Mesenteric fat pad (tissue), 1 donor: ENCODE measurements at regions not wholly inside any gene's neighbourhood (a gene's known extent, or its start where the extent isn't known, plus 50 kb on each side); places are given as distances from the start of the nearest gene placed in this dataset.
"Not testable (repeated sequence)": the region's sequence is repeated elsewhere in the genome, so short reads cannot be mapped to it uniquely, and the experiment has no call there.

Experiments used
- DNase-seq: peaks from one replicate; pipeline ENCODE4 v3.0.0-alpha.2; 2020; ENCODE audit warnings: low spot score
- donor health status: DM: yes; HTN: yes; CAD: no.

DNA sequence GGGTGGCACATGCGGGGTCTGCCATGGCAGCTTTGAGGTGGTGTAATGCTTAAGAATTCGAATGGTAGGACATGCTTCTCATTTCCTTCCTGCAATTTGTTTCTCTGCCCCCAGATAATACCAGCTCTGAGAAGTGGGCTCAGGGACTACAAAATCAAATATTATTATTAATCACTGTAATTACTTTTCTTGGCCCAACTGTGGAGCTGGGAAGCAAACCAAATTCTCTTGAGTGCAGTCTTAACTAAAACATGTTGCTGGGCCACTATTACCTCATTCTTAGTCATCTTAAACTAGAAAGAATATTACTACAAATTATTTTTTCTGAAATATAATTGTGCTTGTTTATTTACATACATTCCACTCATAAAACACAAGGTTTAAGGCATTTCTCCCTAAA lies 566.7 kb upstream of the NRP1 start:
- no peak for DNase-seq

DNA sequence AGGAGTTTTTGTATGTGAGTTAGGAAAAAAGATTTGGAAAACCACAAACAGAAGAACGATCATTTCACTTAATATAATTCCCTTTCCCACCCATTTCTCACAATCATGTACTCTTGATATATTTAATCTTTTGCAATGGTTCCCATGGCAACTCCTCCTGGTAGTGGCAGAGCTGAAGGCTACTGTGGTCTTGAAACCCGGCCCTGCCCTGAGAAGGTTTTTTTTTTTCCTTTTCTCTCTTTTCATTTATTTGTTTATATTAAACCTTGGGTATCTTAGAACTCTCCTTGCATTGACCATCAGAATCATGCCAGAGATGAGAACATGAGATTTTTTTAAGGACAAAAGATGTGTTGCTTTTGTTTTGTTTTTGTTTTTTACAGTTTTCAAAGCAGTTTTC lies 566.1 kb upstream of the NRP1 start:
- no peak for DNase-seq

DNA sequence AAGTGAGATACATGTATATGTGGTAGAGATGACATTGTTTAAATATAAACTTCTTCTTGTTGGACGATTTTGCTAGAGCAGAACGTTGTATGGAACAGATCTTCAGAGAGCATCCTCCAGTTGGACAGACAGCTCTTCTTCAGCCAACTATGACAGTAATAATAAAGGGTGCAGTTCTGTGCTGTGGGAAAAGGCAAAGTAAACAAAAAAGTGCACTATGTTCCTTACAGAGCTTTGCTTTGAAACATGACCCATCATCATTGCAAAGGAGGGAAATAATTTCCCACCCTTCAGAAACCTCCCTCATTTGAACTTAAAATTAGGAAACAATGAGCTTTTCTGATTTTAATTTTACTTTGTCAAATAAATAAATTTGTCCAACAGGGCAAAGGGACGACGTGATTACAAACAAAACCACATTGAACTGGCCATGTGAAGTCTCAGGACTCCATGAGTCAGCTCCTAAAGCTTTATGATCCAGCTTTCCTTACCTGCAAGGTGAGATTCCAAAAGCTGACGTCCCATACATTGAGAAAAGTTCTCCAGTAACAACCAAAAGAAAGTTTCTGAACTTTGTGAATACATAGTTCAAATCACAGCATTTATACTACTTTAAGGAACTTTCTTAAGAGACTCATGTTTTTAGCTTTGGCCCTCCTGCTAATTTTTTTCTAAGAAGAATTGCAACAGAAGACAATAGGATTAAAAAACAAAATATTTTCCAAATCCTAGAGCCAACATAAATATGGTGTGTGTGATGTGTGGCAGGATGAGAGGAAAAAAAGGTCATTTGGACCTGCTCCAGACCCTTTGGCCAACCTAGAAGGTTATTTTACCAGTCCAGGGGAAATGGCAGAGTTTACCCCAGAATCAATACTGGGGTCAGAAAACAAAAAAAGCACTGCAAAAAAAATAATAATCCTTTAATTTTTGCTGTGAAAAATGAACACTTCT lies 565.4 kb upstream of the NRP1 start:
- no peak for DNase-seq

DNA sequence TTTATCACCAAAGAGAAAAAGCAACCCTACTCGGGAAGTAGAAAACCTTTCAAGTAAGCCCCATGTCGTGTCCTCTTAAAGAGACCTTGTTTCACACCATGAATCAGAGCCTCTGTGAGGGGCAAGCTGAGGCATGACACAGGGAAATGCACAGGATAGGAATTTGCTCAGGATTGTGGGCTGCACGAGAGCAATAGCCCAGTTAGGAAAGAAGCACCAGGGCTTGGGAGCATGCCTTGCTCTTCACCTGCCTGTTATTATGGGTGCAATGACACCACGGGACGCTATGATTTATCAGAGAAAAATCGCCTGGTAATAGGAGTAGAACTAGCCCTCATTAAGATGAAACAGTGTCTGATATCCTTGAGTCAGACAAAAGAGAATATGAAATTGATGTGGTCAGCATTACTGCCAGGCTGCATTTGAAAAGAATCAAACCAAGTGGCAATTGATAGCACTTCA lies 562.9 kb upstream of the NRP1 start:
- no peak for DNase-seq

DNA sequence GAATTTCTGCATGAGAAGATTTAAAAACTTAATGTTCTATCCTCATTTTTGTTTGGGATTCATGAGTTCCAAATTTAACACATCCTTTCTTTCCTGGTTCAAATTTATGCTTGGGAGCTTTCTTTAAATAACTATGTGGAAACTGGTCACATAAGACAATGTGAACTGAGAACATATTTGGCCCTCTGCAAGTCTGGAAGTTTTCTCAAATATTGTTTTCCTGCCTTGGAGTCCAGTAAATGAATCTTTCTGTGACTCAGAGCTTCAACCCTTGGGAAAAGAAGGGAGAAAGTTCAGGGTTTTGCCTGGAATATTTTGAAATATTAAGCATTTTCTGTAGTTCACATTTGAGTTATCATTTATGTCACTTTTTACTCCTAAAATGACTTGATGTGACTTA lies 559.0 kb upstream of the NRP1 start:
- DNase-seq, result no peak

DNA sequence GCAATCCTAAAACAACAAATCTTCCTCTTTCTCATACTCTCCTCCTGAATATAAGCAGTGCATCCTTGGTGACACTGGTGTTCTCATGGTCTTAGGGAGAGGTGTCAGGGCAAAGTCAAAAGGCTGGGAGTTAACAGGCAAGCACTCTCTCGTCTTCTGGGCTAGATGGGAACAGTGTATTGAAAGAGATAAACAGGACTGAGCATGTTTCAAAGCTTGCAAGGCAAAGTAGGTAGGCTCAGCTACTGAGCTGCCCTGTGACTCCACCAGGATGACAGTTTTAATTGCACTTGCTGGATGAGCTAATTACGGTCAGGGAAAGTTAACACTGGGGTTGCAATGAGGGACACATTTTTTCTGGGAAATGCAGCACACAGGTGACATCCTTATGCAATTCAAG lies 554.9 kb upstream of the NRP1 start:
- no peak for DNase-seq

DNA sequence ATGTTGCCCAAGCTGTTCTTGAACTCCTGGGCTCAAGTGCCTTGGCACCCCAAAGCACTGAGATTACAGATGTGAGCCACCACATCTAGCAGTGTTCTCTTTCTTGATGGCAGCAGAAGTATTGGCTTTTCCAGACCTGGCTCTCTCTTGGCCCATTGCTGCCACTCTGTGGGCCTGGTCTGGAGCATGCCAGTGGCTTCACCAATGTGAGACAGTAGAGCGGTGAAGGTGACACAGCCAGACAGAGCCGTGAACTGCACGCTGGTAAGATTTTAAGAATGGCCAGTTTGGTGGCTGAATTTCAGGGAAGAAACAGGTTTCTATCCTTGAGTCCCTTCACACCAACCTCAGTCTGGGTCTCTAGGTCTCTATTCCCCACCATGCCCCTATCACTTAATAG lies 552.7 kb upstream of the NRP1 start:
- no peak for DNase-seq

DNA sequence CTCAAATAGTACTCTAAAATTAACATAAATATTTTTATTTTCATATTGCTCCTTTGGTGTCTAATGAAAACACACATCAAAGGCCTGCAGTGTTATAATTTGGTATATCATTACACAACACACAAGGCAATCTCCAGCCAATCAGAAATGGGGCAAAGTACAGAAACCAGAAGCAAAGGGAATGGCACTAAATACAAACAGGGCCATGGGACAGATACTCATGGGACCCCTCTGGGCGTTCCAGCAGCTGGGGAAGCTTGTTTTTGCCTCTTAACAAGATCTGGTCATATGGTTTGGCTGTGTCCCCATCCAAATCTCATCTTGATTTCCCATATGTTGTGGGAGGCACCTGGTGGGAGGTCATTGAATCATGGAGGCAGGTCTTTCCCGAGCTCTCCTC lies 551.8 kb upstream of the NRP1 start:
- no peak for DNase-seq

DNA sequence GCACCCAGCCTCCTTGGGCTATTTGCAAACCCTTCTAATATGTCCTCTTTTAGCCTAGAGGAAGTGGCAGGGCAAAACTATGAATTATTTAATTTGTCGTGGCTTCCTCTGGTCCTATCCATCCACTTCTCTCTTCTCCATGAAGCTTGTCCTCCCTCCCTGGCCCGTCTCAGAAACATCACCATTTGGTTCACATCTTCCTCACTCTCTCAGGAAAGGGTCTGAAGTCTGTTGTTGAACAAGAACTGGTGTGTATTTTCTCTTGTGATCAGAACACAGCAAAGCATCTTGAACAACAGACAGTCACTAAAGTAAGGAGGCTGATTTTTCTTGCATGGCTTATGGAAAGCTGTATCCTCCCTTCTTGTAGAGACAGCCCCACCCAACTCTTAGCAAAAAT lies 550.1 kb upstream of the NRP1 start:
- no peak for DNase-seq

DNA sequence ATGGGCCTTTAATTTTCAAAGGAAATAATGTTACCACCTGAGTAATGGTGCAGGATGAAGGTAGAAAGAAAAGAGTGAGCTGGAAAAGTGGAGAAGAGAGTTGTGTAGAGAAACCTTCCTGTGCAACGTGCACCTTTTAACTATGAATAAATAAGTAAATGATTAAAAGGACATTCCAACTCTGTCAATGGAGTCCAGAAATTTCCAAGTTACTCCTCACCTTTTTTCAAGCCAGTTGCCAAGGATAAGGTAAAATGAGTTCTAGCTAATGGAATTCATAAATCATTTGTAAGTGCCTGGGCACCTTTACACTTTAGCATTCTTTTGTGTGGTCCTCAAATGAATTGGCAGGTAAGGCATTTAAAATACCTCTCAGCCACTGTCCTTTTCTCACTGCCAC lies 549.4 kb upstream of the NRP1 start:
- no peak for DNase-seq

DNA sequence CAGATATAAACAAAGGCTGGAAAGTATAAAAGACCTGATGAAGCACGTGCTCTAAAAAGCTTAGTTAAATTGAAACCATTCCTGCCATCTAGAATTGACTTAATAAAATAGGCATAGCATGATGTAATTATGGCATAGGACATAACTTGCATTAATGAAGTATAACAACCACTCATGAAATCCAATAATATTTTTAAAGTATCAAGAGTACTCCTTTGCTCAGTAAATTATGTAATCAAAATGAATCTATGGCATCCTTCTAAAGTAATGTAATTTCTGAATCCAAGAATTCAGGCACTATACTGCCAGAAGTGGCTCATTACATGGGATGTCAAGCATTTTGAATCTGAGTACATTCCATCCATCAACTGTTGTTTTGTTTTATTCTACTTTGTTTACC lies 548.5 kb upstream of the NRP1 start:
- DNase-seq, result no peak

DNA sequence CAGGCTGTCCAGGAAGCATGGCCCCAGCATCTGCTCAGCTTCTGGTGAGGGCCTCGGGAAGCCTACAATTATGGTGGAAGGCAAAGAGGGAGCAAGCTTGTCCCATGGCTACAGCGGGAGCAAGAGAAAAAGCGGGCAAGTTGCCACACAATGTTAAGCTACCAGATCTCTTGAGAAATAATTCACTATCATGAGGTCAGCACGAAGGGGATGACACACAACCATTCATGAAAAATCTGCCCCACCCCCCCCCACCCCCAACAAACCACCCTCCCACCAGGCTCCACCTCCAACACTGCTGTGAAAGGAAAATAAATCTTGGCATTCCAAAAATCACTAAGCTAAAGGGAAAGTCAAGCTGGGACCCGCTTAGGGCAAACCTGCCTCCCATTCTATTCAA lies 545.8 kb upstream of the NRP1 start:
- no peak for DNase-seq

DNA sequence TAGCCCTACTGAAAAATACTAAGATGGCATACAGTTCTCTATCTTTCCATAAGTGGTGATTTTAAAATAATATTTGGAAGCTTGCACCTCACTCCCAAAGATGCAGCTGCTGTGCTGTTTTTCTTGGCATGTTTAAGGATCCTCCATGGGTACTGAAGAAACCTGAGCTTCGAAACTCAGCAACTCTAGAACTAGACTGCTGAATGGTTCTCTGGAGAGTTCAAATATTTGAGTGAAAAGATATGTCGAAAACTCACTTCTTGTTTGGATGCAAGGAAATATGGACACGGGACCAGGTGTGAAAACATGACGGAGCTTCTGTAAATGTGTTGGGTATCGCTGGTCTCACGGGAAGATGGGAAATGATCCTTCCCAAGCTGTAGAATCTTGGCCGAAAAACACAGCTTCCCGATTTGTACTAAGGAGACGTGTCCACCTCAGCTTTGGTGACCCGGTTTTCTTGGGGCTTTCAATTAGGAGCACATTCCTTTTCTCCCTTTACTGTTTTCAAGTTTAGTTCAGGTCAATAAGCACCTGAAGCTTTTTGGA lies 543.8 kb upstream of the NRP1 start:
- no peak for DNase-seq

DNA sequence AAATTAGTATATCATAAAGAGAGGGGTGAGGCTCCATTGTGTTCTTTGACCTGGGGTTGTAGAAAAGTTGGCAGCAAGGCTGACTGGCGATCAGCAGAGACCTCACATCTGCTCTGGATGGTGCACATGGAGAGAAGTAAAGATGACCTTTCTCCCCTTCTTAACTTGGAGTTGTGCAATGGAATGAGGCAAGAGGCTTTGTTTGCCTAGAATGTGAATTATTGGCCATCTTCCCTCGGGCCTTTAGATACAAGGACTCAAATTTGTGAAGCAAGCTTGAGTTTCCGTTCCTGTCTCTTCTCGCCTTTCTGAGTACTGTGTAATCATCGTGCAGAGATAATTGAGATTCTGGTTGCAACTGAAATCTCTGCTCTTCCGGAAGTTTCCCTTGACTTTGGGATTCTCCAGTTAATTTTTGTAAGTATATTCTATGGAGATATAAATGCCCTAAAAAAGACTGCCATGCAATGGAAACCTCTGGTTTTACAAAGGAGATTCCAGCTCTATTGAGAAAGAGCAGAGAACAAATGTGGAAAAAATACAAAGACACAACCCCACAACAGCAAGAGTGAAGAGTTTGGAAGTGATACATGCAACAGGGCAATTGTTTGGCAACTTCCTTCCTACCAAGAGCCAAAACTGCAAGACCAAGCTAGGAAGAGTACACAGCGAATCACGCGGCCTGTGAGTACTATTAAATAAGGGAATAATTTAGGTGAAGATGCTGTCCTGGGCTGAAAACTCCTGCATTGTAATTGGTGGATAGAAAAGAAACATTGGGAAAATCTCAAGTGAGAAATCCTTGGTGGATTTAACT lies 542.3 kb upstream of the NRP1 start:
- no peak for DNase-seq

DNA sequence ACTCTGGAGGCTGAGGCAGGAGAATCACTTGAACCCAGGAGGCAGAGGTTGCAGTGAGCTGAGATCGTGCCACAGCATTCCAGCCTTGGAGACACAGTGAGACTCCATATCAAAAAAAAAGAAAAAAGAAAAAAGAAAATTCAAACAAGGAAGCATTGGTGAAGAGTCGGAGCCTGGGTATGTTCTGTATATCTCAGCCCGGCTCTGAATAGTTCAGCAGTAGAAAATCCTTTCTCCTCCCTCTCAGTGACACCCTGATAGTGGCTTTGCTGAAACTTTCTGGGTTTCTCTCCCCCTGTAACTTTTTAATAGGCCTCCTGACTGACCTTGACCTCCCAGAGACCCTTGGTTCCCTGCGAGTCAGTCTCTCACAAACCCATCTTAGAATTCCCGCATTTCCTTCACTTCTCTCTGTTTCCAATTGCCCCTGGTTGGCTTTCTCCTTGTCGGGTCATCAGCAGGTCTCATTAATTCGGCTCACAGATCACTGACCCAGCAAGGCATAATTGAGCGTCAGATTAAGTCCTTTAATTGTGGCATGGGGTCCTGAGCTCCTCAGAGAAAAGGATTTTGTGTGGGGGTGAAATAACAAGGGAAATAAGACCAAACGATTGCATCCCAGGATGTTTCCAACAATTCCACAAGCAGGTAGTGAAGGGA lies 541.6 kb upstream of the NRP1 start:
- no peak for DNase-seq

DNA sequence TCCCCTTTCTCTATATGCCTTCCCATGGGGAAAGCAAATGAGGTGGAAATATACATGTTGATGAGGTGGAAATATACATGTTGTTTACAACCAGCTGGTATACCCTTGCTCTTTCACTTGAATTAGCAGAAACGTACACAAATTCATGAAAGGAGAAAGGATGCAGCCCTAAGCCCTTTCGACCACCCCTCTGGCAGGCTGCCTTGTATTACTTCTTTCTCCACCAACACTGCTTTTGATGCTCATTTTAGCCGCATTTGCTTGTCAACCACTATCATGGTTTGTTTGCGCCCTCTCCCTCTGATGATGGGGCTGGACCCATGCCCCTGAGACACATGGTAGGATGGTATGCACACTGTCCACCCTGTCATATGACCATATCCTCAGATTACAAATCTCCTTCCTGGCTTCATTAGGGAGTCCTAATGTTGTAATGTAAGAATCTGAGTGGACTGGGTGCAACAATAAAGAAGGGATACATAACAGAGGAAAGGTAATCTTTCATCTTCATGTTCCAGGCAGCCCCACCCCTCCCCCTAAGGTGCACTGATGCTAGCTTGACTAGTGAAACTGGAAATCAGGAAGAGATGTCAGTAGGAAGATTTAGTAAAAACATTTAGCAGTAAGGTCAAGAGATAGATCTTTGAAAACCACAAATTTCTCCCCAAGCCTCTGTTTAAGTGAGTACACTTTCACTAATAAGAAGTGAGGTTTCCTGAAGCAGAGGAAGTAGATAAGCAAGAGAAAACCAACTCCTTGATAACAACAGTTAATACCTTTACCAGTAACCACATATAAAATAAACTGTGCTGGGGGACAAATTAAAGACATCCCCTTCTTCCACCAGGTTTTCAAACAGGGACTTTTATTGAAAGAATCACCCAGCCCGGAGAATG lies 536.8 kb upstream of the NRP1 start:
- DNase-seq, result no peak

DNA sequence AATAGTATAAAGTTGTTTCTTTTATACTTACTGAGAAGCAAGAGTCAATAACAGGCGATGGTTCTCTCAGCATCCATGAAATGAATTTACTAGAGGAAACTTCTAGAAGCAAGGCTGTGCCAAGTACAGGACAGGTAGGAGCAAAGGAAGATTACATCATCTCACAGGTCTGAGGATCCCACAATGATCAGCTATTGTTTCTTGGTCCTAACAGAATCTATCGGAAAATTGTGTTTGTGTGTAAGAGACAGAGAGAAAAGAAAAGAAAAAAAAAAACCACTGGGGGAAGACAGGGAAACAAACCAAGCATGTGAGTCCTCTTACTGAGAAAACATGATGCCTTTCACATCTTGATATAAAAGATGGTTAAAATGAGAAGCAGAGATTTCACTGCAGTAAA lies 535.0 kb upstream of the NRP1 start:
- DNase-seq, result no peak

DNA sequence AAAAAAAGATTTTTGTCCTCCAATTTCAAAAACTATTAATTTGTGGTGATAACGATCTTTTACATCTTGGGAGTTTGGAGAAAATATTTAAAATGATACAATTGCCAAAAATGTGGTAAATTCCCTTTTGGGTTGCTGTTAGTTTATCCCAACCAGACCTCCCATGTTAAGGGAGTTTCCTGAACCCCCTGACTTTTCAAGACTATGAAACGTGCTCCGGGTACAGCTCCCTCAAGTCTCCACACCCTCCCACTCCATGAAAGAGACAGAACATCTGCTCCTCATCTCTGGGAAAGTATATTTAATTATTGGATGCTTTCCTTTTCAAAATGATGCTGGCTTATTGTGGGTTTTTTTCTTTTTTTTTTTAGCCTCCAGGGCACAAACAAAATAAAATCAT lies 534.6 kb upstream of the NRP1 start:
- DNase-seq, result no peak

DNA sequence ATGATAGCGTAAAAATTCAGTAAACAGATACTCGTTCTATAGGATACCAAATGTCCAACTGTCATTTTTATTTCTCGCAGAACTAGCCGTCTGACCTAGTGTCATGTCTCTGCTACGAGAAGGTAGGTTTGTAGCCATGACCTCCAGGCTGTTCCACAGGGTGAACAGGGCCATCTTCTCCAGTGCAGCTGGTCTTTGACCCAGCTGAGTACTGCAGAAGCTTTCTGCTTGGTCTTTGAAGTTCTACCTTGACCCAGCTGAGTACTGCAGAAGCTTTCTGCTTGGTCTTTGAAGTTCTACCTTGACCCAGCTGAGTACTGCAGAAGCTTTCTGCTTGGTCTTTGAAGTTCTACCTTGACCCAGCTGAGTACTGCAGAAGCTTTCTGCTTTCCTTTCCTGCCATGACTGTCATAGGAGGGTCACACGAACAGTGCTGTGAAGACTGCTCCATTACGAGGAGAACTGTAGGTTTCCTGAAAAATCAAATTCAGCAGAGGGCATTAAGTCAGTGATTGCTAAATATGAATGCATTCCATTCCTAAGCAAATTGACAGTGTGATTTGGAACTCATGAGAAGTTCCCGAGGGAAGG lies 532.8 kb upstream of the NRP1 start:
- DNase-seq, result not testable (repeated sequence)

DNA sequence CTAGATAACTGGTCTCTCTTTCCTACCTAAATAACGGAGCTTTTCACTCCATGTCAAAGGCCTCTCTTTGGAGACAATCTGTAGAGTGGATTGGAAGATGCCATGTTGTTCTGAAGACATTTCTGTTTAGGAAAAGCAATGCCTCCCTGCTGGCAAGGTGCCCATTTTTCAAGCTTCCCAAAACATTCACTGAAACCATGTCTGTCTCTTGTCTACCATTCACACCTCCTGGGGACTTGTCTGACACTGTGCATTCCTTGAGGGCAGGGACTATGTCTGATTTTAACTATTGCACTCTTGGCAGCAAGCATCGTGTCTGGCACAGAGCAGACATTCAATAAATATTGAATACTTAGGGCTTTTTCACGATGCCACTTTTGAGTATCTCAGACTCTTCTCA lies 528.9 kb upstream of the NRP1 start:
- no peak for DNase-seq
